ENCODE measurements at regions not wholly inside any gene's neighbourhood (a gene's known extent, or its start where the extent isn't known, plus 50 kb on each side); places are given as distances from the start of the nearest gene placed in this dataset.

DNA sequence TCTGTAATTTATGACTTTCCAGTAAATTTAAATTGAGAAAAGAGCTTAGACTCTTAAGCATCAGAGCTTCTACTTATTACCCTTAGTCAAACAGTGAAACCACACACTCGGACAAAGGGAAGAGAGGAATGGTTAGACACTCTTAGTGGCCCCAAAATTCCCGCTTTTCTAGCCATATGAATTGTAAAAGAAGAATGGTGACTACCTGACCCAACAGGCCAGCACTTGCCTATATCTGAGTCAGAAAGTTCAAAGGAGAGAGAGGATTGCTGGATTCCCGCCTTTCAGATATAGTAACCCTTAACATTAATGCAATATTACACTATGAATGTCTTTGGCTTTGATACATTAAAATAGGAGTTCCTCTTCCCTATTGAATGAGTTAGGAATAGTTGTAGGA, 317.3 kb downstream of the PCDH17 start:
- Histone ChIP-seq H3K4me2 (no peak overlapping the region), H2AFZ (no peak overlapping the region), H3F3A (ENCODE audit: insufficient read depth, low read depth) (no peaks in the 10 kb centered on the region), H3K9me2 (ENCODE audit: insufficient read depth) (no peaks in the 10 kb centered on the region), H3K36me3 (ENCODE audit: low read depth) (no peaks in the 10 kb centered on the region), H3K27me3 (ENCODE audit: insufficient read depth, low read depth) (no peaks in the 10 kb centered on the region), H3K9me3 (ENCODE audit: insufficient read depth, low read depth) (no peaks in the 10 kb centered on the region), H4K20me1 (ENCODE audit: insufficient read depth) (no peaks in the 10 kb centered on the region), H3K27ac (no peak overlapping the region), H3K4me3 (no peak overlapping the region), H3K4me1 (replicated peaks; ENCODE audit: insufficient read depth) (no peaks in the 10 kb centered on the region), H3K79me2 (ENCODE audit: low read depth) (no peaks in the 10 kb centered on the region)
- TF ChIP-seq EZH2 (IDR thresholded peaks at IDR 0.05; ENCODE audit: low read depth) (no peak), CTCF (conservative IDR thresholded peaks at IDR 0.05) (no peak)
- ChIA-PET POLR2A (ENCODE audit: unreplicated experiment) (no interaction called here), CTCF (no interaction called here)
- intact Hi-C loops (cut with micrococcal nuclease; ENCODE audit: unreplicated experiment) = no loop called here
- no TSS peak for BruUV-seq (replicated peaks)
- DNase-seq = no peak

GRCh38 chr13:57969951-57970350, 338.4 kb downstream of the PCDH17 start:
- intact Hi-C loops (cut with micrococcal nuclease; ENCODE audit: unreplicated experiment) = no loop called here
- DNase-seq = no peak
- Histone ChIP-seq H3K27ac (no peak overlapping the region), H3K36me3 (ENCODE audit: low read depth) (no peaks in the 10 kb centered on the region), H3F3A (ENCODE audit: insufficient read depth, low read depth) (no peaks in the 10 kb centered on the region), H3K4me3 (no peak overlapping the region), H3K9me2 (ENCODE audit: insufficient read depth) (peaks cover 4% of the 10 kb centered on the region; the same call in 1 of the 2 replicates), H3K9me3 (ENCODE audit: insufficient read depth, low read depth) (no peaks in the 10 kb centered on the region), H3K27me3 (ENCODE audit: insufficient read depth, low read depth) (no peaks in the 10 kb centered on the region), H3K79me2 (ENCODE audit: low read depth) (no peaks in the 10 kb centered on the region), H2AFZ (no peak overlapping the region), H3K4me2 (no peak overlapping the region), H3K4me1 (replicated peaks; ENCODE audit: insufficient read depth) (no peaks in the 10 kb centered on the region), H4K20me1 (ENCODE audit: insufficient read depth) (no peaks in the 10 kb centered on the region)
- ChIA-PET POLR2A (ENCODE audit: unreplicated experiment) (no interaction called here), CTCF (interaction anchor here (0.6 kb wide), 1 partner anchor 48 kb away, joined by 3 read pairs; no protein-coding TSS in a partner anchor)
- BruUV-seq (replicated peaks) = no TSS peak
- TF ChIP-seq CTCF (conservative IDR thresholded peaks at IDR 0.05) (no peak), EZH2 (IDR thresholded peaks at IDR 0.05; ENCODE audit: low read depth) (no peak)

GRCh38 chr13:57970404-57970803, 338.9 kb downstream of the PCDH17 start:
- H3K4me3 ChIP-seq = no peak overlapping the region
- H3K9me3 ChIP-seq (ENCODE audit: insufficient read depth, low read depth) = no peaks in the 10 kb centered on the region
- peaks cover 4% of the 10 kb centered on the region; the same call in 1 of the 2 replicates for H3K9me2 ChIP-seq (ENCODE audit: insufficient read depth)
- no peak overlapping the region for H3K4me2 ChIP-seq
- no peak for TF ChIP-seq EZH2 (IDR thresholded peaks at IDR 0.05; ENCODE audit: low read depth)
- TF ChIP-seq CTCF (conservative IDR thresholded peaks at IDR 0.05) = no peak
- intact Hi-C loops (cut with micrococcal nuclease; ENCODE audit: unreplicated experiment) = no loop called here
- no peaks in the 10 kb centered on the region for H3F3A ChIP-seq (ENCODE audit: insufficient read depth, low read depth)
- H3K36me3 ChIP-seq (ENCODE audit: low read depth) = no peaks in the 10 kb centered on the region
- no TSS peak for BruUV-seq (replicated peaks)
- H3K4me1 ChIP-seq (replicated peaks; ENCODE audit: insufficient read depth) = no peaks in the 10 kb centered on the region
- no peaks in the 10 kb centered on the region for H4K20me1 ChIP-seq (ENCODE audit: insufficient read depth)
- no peak for DNase-seq
- H3K27ac ChIP-seq = no peak overlapping the region
- no peaks in the 10 kb centered on the region for H3K79me2 ChIP-seq (ENCODE audit: low read depth)
- ChIA-PET CTCF (interaction anchor here (0.6 kb wide), 1 partner anchor 47 kb away, joined by 3 read pairs; no protein-coding TSS in a partner anchor), POLR2A (ENCODE audit: unreplicated experiment) (no interaction called here)
- no peaks in the 10 kb centered on the region for H3K27me3 ChIP-seq (ENCODE audit: insufficient read depth, low read depth)
- H2AFZ ChIP-seq = no peak overlapping the region
